ENCODE measurements at regions not wholly inside any gene's neighbourhood (a gene's known extent, or its start where the extent isn't known, plus 50 kb on each side); places are given as distances from the start of the nearest gene placed in this dataset.

DNA sequence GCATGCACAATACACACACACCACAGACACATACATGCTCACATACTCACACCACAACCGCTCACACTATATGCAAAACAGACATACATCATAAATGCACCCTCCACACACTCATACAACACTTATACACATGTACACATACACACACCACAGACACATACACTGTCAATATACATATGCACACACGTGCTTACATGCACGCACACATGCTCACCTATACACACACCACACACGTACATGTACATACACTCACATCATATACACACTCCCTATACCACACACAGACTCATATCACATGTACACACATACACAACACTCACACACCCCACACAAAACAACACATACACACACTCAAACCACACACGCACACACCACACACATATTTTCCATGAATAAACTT, 885.3 kb downstream of the TBC1D22A start:
- no peak for DNase-seq

GRCh38 chr22:47647181-47647580, 884.7 kb downstream of the TBC1D22A start:
- DNase-seq, result no peak

DNA sequence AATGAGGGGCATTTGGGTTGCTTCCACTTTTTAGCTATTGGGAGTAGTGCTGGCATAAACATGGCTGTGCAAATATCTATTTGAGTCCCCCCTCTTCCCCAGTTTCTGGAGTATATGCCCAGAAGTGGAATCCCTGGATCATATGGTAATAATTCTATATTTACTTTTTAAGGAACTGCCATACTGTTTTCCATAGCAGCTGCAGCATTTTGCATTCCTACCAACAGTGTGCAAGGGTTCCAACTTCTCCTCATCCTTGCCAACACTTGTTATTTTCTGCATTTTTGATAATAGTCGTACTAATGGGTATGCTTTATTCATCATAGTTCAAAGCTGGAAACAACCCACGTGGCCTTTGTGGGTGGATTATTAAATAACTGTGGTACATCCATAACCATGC, 883.5 kb downstream of the TBC1D22A start:
- no peak for DNase-seq

DNA sequence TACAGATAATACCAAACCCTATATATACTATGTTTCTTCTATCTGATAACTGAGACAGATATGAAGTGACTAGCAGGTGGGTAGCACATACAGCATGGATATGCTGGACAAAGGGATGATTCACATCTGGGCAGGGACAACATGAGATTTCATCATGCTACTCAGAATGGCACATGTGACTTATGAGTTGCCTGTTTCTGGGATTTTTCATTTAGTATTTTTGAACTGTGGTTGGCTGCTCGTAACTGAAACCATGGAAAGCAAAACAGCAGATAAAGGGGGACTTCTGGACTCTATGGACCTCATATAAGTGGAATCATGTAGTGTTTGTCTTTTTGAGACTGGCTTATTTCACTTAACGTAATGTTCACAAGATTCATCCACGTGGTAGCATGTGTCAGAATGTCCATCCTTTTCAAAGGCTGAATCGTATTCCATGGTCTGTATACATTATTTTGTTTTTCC, 883.0 kb downstream of the TBC1D22A start:
- no peak for DNase-seq

- DNase-seq, result no peak
These were observed 871.9 kb downstream of the TBC1D22A start for GRCh38 chr22:47634347-47634746.

DNA sequence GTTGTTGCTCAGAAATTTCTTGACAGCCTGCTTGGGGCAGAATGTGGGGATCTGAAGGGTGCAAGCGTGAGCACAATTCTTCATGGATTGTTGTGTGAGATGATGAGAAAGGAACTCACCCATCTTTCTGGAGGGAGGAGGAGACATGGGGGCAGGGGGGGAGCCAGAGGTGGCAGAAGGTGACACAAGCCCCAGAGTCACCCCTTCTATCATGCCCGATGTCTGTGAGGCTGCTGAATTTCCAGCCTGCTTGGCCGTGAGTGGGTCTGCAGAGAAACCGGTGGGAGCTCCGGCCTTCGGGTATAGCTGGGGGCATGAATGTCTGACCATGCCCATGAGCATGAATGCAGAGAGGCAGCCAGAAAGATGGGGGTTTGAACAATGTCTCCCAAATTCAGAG, 870.7 kb downstream of the TBC1D22A start:
- DNase-seq, result no peak

- DNase-seq, result no peak
These were observed 870.3 kb downstream of the TBC1D22A start for GRCh38 chr22:47632701-47633100.

GRCh38 chr22:47631571-47632102, 869.2 kb downstream of the TBC1D22A start:
- DNase-seq, result no peak

GRCh38 chr22:47630741-47631534, 868.5 kb downstream of the TBC1D22A start:
- no peak for DNase-seq

DNA sequence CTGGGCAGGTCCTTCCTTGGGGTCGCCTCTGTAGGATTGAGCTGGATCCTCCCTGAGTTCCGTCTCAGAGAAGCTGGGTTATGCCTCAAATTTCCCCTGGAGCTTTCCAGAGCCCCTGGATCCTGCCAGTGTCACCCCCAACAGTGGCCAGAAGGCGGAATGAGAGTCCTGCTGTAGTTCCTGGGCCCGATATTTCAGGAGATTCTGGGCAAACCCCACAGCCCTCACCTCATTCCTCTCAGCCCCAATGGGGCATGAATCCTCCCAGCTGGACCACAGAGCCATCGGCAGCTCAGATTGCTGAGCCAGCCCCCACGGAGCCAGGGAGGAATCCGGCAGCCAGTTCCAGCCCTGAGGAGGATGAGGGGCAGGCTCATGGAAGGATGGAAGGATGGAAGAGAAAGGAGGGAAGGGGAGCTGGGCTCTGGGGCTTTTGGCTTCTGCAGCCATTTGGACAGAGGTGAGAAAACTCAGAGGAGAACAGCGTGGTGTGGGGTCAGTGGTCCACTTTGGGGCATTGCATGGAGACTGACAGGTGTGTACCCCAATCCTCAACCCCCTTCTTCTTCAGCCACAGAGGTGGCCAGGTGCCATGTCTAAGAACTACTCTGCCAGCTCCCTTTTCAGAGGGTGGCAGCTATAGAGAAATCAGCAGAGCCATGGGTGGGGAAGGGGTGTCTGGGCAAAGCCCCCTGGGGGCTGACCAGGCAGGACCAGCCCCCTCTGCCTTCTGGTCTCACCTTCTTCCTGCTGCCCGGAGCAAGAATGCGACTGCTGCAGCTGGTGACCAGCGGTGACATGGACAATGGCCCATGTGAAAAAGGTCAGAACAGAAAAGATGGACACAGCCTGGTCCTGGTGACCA, 867.6 kb downstream of the TBC1D22A start:
- DNase-seq, result no peak

- no peak for DNase-seq
These were observed 866.8 kb downstream of the TBC1D22A start for GRCh38 chr22:47629273-47629711.

DNA sequence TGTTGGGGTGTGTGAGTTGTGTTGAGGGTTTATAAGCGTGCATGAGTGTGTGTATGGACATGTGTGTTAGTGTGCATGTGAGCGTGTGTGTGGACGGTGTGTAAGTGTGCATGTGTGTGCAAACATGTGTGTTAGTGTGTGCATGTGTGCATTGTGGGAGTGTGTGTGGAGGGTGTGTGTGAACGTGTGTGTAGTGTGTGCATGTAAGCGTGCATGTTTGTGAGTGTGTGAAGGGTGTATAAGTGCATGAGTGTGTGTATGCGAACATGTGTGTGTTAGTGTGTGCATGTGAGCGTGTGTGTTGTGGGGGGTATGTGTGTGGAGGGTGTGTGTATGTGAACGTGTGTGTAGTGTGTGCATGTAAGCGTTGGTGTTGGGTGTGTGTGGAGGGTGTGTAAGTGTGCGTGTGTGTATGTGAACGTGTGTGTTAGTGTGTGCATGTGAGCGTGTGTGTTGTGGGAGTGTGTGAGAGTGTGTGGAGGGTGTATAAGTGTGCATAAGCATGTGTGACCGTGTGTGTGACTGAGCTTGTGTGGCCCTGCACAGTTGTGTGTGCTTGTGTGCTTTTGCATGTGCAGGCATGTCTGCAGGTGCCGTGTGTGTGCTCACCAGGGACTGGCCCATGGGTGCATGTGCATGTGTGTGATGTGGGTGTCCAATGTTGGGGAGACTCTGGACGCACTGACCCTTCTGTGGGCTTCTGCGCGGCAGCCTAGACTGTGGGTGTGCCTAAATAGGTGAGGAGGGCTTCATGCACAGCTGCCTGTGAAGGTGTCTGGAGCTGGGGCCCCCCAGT, 866.2 kb downstream of the TBC1D22A start:
- DNase-seq, result no peak

DNA sequence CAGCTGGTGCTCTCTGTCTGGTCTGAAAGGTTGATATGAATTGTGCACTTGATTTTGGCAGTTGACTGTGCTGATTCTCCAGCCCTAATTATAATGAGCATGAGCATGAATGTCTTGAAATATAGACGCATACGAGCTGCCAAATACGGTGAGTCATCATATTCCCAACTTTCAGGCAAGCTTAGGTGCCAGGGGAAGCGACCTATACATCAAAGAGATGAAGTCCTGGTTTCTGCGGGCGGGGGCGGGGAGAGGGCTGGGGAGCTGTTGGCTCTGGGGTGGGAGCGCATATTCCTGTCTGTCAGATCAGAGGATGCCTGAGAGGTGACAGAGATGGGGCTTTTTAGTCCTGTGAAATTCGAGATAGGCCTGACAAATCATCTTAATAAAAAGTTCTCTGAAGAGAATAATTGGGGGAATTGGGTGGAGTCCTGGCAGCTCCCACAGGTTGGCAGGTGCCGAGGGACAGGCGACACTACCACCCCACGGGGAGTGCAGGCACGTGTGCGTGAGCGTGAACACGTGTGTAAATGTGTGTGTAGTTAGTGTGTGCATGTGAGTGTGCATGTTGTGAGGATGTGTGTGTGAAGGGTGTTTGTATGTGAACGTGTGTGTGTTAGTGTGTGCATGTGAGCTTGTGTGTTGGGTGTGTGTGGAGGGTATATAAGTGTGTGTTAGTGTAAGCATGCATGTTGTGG, 865.3 kb downstream of the TBC1D22A start:
- no peak for DNase-seq

DNA sequence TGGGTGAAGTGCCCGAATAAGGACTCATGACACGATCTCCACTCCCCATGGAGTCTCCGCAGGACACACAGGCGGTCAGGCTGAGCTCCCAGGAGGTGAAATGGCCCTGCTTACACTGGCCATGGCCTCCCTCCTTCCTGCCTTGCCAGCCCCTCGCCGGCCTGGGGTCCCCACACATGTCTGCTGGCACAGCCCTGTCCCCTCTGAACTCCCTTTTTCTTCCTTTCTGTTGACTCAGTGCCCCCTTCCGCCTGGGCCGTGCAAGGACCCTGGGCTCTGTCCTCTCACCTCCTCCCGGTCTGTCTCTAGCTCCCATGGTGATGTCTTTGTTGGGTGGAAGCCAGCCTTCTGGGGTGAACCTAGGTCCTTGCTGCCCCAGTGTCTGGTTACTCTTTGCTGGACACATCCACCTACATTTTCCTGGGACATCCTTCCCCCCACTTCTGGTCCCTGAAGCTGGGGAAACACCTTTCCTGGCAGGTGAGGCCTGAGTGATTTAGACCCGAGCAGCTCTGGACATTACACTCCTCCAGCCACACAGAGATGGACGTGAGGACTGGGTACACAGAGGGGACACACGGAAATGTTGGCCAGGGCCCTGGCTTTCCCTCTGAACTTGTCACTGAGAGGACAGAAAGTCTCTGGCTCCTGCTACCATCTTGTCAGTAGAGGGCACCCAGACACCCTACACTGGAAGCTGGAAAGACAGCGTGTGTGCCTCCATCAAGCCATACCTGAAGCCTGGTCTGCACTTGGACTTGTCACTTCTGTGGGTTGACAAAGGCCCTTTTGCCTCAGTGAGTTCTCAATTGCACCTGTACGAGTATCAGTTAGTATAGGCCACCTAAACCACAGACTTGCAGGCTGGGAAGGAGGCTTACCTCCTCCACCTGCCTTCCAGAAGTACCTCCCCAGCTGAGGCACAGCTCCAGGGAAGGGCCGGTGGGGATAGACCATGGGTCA, 864.3 kb downstream of the TBC1D22A start:
- no peak for DNase-seq

DNA sequence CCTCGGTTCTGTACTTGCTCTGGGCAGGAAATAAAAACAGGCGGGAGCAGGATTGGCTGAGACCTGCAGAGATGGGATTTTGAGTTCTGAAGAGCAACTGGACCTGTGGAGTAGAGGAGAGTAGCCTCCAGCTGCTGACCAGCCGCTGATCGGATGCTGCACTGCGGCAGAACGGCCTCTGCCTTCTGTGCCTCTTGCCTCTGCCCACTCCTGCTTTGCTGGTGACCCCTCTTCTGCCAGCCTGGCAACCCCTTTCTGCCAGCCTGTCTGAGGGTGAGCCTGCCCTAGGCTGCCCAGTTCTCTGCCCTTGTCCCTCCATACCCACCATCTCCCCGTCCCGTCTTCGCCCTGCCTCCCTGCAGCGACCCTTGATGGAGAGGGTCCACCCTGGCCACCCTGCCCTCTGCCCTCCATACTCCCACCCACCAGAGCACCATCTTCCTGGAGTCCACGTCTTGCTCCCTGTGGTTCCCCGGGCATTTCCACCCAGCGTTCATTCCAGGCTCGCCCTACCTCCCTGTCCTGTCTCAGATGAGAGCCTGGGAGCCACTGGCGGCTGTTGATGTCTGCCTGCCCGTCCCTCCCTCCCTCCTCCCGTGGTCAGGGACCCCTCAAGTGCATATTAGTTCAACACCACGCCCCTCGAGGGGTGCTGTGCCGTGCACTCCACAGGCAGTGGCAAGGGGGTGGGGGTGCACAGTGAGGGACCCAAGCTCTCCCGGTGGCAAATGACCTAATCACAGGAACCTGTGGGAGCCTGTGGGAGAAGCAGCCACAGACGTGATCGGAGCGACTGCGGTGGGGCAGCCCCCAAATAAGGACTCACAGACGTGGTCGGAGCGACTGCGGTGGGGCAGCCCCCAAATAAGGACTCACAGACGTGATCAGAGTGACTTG, 863.3 kb downstream of the TBC1D22A start:
- no peak for DNase-seq

DNA sequence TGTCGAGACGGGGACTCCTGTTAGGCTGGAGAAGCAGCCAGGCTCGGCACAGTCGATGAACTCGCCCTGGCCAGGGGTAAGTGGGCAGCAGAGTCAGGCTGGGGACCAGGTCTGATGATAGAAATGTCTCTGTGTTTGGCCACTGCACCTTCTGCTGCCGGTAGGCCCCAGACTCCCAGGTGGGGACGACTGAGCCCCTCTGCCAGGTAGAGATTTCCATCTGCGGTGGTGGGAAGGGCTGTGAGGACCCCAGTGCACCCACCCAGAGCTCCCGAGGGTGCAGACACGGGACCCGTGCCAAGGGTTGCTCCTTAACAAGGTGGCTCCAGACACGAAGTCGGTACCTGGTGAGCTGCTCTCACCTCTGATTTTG, 862.5 kb downstream of the TBC1D22A start:
- no peak for DNase-seq

DNA sequence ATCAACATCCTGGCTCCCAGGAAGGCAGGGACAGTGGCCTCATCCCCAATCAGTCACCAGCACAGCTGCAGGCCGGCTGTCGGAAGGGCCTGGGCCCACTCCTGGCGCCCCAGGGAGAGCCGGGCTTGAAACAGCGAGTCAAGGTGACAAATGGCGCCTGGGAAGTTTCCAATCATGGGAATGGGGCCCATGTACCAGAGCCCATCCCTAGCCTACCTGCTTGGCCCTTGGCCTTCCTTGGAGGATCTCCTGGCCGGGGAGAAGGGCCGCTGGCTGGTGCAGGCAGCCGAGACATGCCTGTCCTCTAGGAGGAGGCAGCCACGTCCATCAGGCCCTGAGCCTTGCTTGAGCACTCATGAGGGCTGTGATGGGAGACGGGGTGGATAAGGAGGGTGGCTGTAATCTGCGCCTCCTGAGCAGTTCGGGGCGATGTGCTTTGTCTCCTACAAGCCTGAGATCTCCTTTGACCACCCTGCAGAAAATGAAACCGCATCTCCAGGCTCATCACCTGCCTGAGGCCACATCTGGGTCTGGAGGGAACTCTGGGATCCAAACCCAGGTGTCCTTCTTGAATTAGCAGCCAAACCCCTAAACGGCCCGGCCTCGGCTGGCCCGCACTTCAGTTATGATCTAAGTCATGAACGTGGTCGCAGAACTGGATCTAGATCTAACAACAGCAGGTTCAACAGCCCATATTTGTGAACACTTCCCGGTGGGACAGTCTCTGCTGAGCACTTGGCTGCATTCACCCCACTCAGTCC, 862.0 kb downstream of the TBC1D22A start:
- DNase-seq, result no peak

DNA sequence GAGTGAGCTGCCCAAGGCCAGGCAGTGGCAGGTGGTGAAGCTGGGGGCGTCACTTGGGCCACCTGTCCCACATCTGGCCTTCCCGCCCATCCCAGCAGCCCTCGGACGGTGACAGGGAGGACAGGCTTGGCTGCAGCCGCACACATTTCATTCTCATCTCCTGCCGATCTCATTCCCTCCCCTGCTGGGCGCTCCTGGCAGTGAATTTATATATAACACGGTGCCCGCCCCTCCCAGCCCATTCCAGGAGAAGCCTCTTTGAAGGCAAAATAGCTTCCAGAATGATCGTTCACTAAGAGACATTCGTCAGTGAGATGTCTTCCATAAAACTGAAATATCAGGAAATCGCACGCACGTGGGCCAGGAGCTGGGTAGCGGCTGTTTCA, 861.3 kb downstream of the TBC1D22A start:
- no peak for DNase-seq

DNA sequence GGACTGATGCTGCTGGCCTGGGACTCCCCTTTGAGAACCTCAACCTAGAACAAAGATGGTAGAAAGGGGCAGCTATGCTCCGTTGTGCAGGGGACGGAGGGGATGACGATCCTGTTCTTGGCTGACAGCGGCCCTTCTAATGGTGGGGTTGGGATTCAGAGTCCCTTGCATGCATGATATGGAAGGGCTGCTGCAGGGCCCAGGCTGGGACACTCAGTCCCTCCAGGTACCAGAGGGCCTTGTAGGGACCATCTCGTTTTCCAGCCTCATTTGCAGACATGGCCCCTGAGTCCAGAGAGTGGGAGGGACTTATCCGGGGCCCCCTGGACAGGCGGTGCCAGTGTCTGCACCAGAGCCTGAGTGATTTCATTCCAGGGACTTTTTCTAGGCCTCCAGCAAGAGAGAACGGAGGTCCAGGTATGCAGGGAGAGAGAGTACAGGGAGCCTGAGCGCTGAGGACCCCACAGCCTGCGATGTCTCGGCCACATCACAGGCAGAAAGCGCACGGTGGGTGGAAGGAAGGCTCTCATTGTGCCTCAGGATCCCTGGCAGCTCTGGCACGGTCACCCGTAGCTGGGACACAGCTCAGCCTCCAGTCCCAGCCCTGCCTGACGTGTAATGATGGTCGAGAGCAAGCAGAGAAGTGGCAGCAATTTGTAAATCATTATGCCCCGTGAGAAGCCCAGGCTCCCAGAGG, 860.8 kb downstream of the TBC1D22A start:
- no peak for DNase-seq

Measured in EL (cell line).